HEK293 (cell line): ENCODE measurements at regions not wholly inside any gene's neighbourhood (a gene's known extent, or its start where the extent isn't known, plus 50 kb on each side); places are given as distances from the start of the nearest gene placed in this dataset.

Experiments
- CTCF ChIA-PET: fragments of 350-600 bp; formaldehyde crosslinking; extraction: SDS; loops from one replicate; lab custom pipeline; 2021; ENCODE audit warnings: antibody characterized with exemption; lab: Yijun Ruan, JAX
- POLR2A ChIA-PET: fragments of 300-600 bp; formaldehyde crosslinking; extraction: SDS; loops from one replicate; lab custom pipeline; 2020; ENCODE audit warnings: antibody characterized with exemption, inconsistent platforms; lab: Yijun Ruan, JAX
- H3K27ac ChIP-seq: fragments of 200-500 bp; sonication (Bioruptor generic); 2 replicates; pipeline ENCODE4 v1.5.1; 2014; ENCODE audit warnings: low read depth, low read length, control low read depth, inconsistent platforms; ENCODE audit errors: extremely low read depth
- H3K36me3 ChIP-seq, 2 experiments: fragments of 200-500 bp in 1 of 2; sonication (Bioruptor generic) in 1 of 2; 1 replicate in 1 of 2; 2 replicates in 1 of 2; pipeline ENCODE4 v1.5.1; 2014 to 2017; ENCODE audit warnings: inconsistent platforms in 2 of 2, low read length in 2 of 2; ENCODE audit not compliant: control insufficient read depth in 2 of 2, insufficient read depth in 1 of 2
- H3K4me1 ChIP-seq: fragments of 200-500 bp; sonication (Bioruptor generic); 2 replicates; pipeline ENCODE4 v1.5.1; 2014; ENCODE audit warnings: mild to moderate bottlenecking, low read length, inconsistent platforms; ENCODE audit not compliant: control insufficient read depth, insufficient read depth
- H3K4me3 ChIP-seq: 2 replicates; pipeline ENCODE4 v1.5.1; 2011; ENCODE audit warnings: low read depth, mild to moderate bottlenecking, control low read depth, low read length, moderate library complexity
- H3K9me3 ChIP-seq: fragments of 200-500 bp; sonication (Bioruptor generic); 2 replicates; pipeline ENCODE4 v1.5.1; 2014; ENCODE audit warnings: low read depth, low read length, inconsistent platforms; ENCODE audit not compliant: control insufficient read depth, insufficient read depth
- BCL11A ChIP-seq: fragments of 450-650 bp; formaldehyde crosslinking; IDR thresholded peaks from 2 replicates; pipeline ENCODE4 v1.5.1; 2016; ENCODE audit warnings: low read depth, missing biosample characterization, missing genetic modification characterization
- BCL11B ChIP-seq: fragments of 450-650 bp; formaldehyde crosslinking; IDR thresholded peaks from 2 replicates; pipeline ENCODE4 v1.5.1; 2016; ENCODE audit warnings: low read depth, missing biosample characterization, missing genetic modification characterization
- MYNN ChIP-seq: fragments of 450-650 bp; formaldehyde crosslinking; IDR thresholded peaks from 2 replicates; pipeline ENCODE4 v1.5.1; 2016; ENCODE audit warnings: missing biosample characterization, missing genetic modification characterization, borderline replicate concordance
- SP2 ChIP-seq: fragments of 450-650 bp; formaldehyde crosslinking; IDR thresholded peaks from 2 replicates; pipeline ENCODE4 v1.5.1; 2016; ENCODE audit warnings: missing biosample characterization, missing genetic modification characterization
- SP3 ChIP-seq: fragments of 450-650 bp; formaldehyde crosslinking; IDR thresholded peaks from 2 replicates; pipeline ENCODE4 v1.5.1; 2016; ENCODE audit warnings: missing biosample characterization, missing genetic modification characterization
- YY2 ChIP-seq: fragments of 450-650 bp; formaldehyde crosslinking; IDR thresholded peaks from 2 replicates; pipeline ENCODE4 v1.5.1; 2016; ENCODE audit warnings: missing biosample characterization, missing genetic modification characterization
- ZFHX2 ChIP-seq: fragments of 450-650 bp; formaldehyde crosslinking; conservative IDR thresholded peaks from 2 replicates; pipeline ENCODE4 v1.5.1; 2016; ENCODE audit warnings: missing biosample characterization, missing genetic modification characterization
- ZFP41 ChIP-seq: fragments of 450-650 bp; formaldehyde crosslinking; IDR thresholded peaks from 2 replicates; pipeline ENCODE4 v1.5.1; 2016; ENCODE audit warnings: missing biosample characterization, missing genetic modification characterization, borderline replicate concordance
- ZNF112 ChIP-seq: fragments of 450-650 bp; formaldehyde crosslinking; IDR thresholded peaks from 2 replicates; pipeline ENCODE4 v1.5.0; 2017; ENCODE audit warnings: missing biosample characterization, missing genetic modification characterization
- ZNF114 ChIP-seq: fragments of 450-650 bp; formaldehyde crosslinking; IDR thresholded peaks from 2 replicates; pipeline ENCODE4 v1.5.0; 2017; ENCODE audit warnings: missing biosample characterization, missing genetic modification characterization
- ZNF155 ChIP-seq: fragments of 450-650 bp; formaldehyde crosslinking; IDR thresholded peaks from 2 replicates; pipeline ENCODE4 v1.5.1; 2016; ENCODE audit warnings: missing biosample characterization, missing genetic modification characterization
- ZNF2 ChIP-seq: fragments of 450-650 bp; formaldehyde crosslinking; IDR thresholded peaks from 2 replicates; pipeline ENCODE4 v1.5.1; 2016; ENCODE audit warnings: missing biosample characterization, missing genetic modification characterization
- ZNF24 ChIP-seq: fragments of 450-650 bp; formaldehyde crosslinking; IDR thresholded peaks from 2 replicates; pipeline ENCODE4 v1.5.1; 2016; ENCODE audit warnings: missing biosample characterization, missing genetic modification characterization
- ZNF292 ChIP-seq: fragments of 450-650 bp; formaldehyde crosslinking; IDR thresholded peaks from 2 replicates; pipeline ENCODE4 v1.5.1; 2016; ENCODE audit warnings: low read depth, missing biosample characterization, missing genetic modification characterization, borderline replicate concordance
- ZNF311 ChIP-seq: fragments of 450-650 bp; formaldehyde crosslinking; IDR thresholded peaks from 2 replicates; pipeline ENCODE4 v1.5.1; 2017; ENCODE audit warnings: missing biosample characterization, missing genetic modification characterization, borderline replicate concordance
- ZNF404 ChIP-seq: fragments of 450-650 bp; formaldehyde crosslinking; IDR thresholded peaks from 2 replicates; pipeline ENCODE4 v1.5.1; 2017; ENCODE audit warnings: missing biosample characterization, missing genetic modification characterization
- ZNF433 ChIP-seq: fragments of 450-650 bp; formaldehyde crosslinking; IDR thresholded peaks from 2 replicates; pipeline ENCODE4 v1.5.1; 2016; ENCODE audit warnings: missing biosample characterization, missing genetic modification characterization, low read depth
- ZNF48 ChIP-seq: fragments of 450-650 bp; formaldehyde crosslinking; IDR thresholded peaks from 2 replicates; pipeline ENCODE4 v1.5.1; 2016; ENCODE audit warnings: missing biosample characterization, missing genetic modification characterization
- ZNF558 ChIP-seq: fragments of 450-650 bp; formaldehyde crosslinking; IDR thresholded peaks from 2 replicates; pipeline ENCODE4 v1.5.1; 2016; ENCODE audit warnings: missing biosample characterization, missing genetic modification characterization
- ZNF624 ChIP-seq: fragments of 450-650 bp; formaldehyde crosslinking; IDR thresholded peaks from 2 replicates; pipeline ENCODE4 v1.5.1; 2017; ENCODE audit warnings: missing biosample characterization, missing genetic modification characterization
- TF ChIP-seq, protein P1 (sequence below): fragments of 450-650 bp; formaldehyde crosslinking; IDR thresholded peaks from 2 replicates; pipeline ENCODE4 v1.5.1; 2016; ENCODE audit warnings: missing biosample characterization, missing genetic modification characterization
- TF ChIP-seq, protein P2 (sequence below): fragments of 450-650 bp; formaldehyde crosslinking; IDR thresholded peaks from 2 replicates; pipeline ENCODE4 v1.5.1; 2016; ENCODE audit warnings: missing biosample characterization, missing genetic modification characterization
- TF ChIP-seq, protein P3 (sequence below): fragments of 450-650 bp; formaldehyde crosslinking; IDR thresholded peaks from 2 replicates; pipeline ENCODE4 v1.5.1; 2017; ENCODE audit warnings: missing biosample characterization, missing genetic modification characterization
- TF ChIP-seq, protein P4 (sequence below): fragments of 450-650 bp; formaldehyde crosslinking; IDR thresholded peaks from 2 replicates; pipeline ENCODE4 v1.5.1; 2016; ENCODE audit warnings: missing biosample characterization, missing genetic modification characterization, low read depth

DNA sequence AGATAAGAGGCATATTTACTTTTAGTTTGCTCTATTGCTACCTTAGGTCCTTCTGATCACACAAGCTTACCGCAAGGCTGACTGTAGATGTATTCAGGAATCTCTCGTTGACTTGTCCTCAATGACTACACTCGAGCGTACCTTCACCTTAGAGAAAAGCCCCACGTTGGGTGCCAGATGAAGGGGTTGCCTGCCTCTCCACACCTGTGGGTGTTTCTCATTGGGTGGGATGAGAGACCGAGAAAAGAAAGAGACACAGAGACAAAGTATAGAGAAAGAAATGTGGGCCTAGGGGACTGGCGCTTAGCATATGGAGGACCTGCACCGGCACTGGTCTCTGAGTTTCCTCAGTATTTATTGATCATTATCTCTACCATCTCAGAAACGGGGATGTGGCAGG, 51.8 kb downstream of the ASCL4 start:
- CTCF ChIA-PET: no interaction called here
- TF ChIP-seq, protein P1, sequence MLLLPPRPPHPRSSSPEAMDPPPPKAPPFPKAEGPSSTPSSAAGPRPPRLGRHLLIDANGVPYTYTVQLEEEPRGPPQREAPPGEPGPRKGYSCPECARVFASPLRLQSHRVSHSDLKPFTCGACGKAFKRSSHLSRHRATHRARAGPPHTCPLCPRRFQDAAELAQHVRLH (tag by site-specific recombination): no peak
- TF ChIP-seq MYNN (tag by site-specific recombination): no peak
- no peak for TF ChIP-seq ZNF292 (tag by site-specific recombination)
- no peak for TF ChIP-seq ZNF2
- TF ChIP-seq BCL11A: no peak
- TF ChIP-seq, protein P2, sequence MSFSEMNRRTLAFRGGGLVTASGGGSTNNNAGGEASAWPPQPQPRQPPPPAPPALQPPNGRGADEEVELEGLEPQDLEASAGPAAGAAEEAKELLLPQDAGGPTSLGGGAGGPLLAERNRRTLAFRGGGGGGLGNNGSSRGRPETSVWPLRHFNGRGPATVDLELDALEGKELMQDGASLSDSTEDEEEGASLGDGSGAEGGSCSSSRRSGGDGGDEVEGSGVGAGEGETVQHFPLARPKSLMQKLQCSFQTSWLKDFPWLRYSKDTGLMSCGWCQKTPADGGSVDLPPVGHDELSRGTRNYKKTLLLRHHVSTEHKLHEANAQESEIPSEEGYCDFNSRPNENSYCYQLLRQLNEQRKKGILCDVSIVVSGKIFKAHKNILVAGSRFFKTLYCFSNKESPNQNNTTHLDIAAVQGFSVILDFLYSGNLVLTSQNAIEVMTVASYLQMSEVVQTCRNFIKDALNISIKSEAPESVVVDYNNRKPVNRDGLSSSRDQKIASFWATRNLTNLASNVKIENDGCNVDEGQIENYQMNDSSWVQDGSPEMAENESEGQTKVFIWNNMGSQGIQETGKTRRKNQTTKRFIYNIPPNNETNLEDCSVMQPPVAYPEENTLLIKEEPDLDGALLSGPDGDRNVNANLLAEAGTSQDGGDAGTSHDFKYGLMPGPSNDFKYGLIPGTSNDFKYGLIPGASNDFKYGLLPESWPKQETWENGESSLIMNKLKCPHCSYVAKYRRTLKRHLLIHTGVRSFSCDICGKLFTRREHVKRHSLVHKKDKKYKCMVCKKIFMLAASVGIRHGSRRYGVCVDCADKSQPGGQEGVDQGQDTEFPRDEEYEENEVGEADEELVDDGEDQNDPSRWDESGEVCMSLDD (tag by site-specific recombination): no peak
- Histone ChIP-seq H3K9me3 (no peaks in the 10 kb centered on the region), H3K4me1 (no peaks in the 10 kb centered on the region), H3K27ac (no peak overlapping the region), H3K4me3 (no peak overlapping the region), H3K36me3 (no peaks in the 10 kb centered on the region)
- POLR2A ChIA-PET: no interaction called here

DNA sequence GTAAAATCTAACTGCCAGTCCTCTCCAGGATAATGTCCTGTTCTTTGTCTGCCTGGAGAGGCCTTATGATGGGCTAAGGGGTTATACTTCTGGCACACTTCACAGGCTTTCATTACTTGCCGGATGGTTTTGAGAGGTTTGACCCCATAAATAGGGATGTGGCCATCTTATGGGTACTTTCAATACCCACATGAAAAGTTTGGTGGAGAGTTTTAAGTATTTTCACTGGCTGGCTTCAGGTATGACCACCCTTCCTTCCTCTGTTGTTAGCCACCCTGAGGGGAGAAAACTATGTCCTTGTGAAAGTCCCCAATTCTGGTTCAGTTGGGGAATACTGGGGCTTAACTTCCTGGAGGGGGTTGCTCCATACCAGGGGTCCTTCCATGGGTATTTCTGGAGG, 54.8 kb downstream of the ASCL4 start:
- Histone ChIP-seq H3K4me3 (no peak overlapping the region), H3K36me3 (no peaks in the 10 kb centered on the region), H3K9me3 (no peaks in the 10 kb centered on the region), H3K4me1 (no peaks in the 10 kb centered on the region), H3K27ac (no peak overlapping the region)
- POLR2A ChIA-PET: no interaction called here
- TF ChIP-seq ZNF114 (tag by site-specific recombination) (no peak), BCL11B (tag by site-specific recombination) (no peak), YY2 (tag by site-specific recombination) (no peak), ZNF311 (no peak), ZFP41 (tag by site-specific recombination) (no peak), ZNF24 (tag by site-specific recombination) (no peak), ZFHX2 (tag by site-specific recombination) (no peak), ZNF112 (tag by site-specific recombination) (no peak), ZNF558 (tag by site-specific recombination) (no peak), ZNF404 (tag by site-specific recombination) (no peak), ZNF48 (tag by site-specific recombination) (no peak), SP2 (tag by site-specific recombination) (no peak), ZNF155 (no peak), SP3 (tag by site-specific recombination) (no peak), ZNF433 (tag by site-specific recombination) (no peak), ZNF624 (tag by site-specific recombination) (no peak)
- TF ChIP-seq, protein P2 (tag by site-specific recombination): no peak
- TF ChIP-seq, protein P3, sequence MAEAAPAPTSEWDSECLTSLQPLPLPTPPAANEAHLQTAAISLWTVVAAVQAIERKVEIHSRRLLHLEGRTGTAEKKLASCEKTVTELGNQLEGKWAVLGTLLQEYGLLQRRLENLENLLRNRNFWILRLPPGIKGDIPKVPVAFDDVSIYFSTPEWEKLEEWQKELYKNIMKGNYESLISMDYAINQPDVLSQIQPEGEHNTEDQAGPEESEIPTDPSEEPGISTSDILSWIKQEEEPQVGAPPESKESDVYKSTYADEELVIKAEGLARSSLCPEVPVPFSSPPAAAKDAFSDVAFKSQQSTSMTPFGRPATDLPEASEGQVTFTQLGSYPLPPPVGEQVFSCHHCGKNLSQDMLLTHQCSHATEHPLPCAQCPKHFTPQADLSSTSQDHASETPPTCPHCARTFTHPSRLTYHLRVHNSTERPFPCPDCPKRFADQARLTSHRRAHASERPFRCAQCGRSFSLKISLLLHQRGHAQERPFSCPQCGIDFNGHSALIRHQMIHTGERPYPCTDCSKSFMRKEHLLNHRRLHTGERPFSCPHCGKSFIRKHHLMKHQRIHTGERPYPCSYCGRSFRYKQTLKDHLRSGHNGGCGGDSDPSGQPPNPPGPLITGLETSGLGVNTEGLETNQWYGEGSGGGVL (tag by site-specific recombination): no peak
- TF ChIP-seq, protein P4, sequence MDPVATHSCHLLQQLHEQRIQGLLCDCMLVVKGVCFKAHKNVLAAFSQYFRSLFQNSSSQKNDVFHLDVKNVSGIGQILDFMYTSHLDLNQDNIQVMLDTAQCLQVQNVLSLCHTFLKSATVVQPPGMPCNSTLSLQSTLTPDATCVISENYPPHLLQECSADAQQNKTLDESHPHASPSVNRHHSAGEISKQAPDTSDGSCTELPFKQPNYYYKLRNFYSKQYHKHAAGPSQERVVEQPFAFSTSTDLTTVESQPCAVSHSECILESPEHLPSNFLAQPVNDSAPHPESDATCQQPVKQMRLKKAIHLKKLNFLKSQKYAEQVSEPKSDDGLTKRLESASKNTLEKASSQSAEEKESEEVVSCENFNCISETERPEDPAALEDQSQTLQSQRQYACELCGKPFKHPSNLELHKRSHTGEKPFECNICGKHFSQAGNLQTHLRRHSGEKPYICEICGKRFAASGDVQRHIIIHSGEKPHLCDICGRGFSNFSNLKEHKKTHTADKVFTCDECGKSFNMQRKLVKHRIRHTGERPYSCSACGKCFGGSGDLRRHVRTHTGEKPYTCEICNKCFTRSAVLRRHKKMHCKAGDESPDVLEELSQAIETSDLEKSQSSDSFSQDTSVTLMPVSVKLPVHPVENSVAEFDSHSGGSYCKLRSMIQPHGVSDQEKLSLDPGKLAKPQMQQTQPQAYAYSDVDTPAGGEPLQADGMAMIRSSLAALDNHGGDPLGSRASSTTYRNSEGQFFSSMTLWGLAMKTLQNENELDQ (tag by site-specific recombination): no peak
- CTCF ChIA-PET: no interaction called here
